Activated naive CD4-positive, alpha-beta T cell treated with anti-CD3 and anti-CD28 coated beads, Interleukin-2, amount 50 U/mL, for 24 hours (primary cell): ENCODE measurements at regions not wholly inside any gene's neighbourhood (a gene's known extent, or its start where the extent isn't known, plus 50 kb on each side); places are given as distances from the start of the nearest gene placed in this dataset.

Experiments used
- H3K27ac Mint-ChIP-seq: one replicate; pipeline ENCODE4 v1.8.0; 2021; ENCODE audit warnings: mild to moderate bottlenecking, mixed read lengths
- H3K27me3 Mint-ChIP-seq: one replicate; pipeline ENCODE4 v1.8.0; 2021; ENCODE audit warnings: mixed read lengths
- H3K36me3 Mint-ChIP-seq: one replicate; pipeline ENCODE4 v1.8.0; 2021; ENCODE audit warnings: mixed read lengths
- H3K4me1 Mint-ChIP-seq: one replicate; pipeline ENCODE4 v1.8.0; 2021; ENCODE audit warnings: mixed read lengths
- H3K4me3 Mint-ChIP-seq: one replicate; pipeline ENCODE4 v1.8.0; 2021; ENCODE audit warnings: mild to moderate bottlenecking, mixed read lengths
- H3K9me3 Mint-ChIP-seq: one replicate; pipeline ENCODE4 v1.8.0; 2021; ENCODE audit warnings: mixed read lengths

GRCh38 chr5:68749631-68750030, 344.2 kb upstream of the SLC30A5 start:
- Mint-ChIP-seq H3K9me3 (no peaks in the 10 kb centered on the region), H3K36me3 (no peaks in the 10 kb centered on the region), H3K27me3 (peaks cover 2% of the 10 kb centered on the region), H3K4me3 (no peak overlapping the region), H3K4me1 (peaks cover 6% of the 10 kb centered on the region), H3K27ac (no peak overlapping the region)

GRCh38 chr5:68751661-68752060, 342.2 kb upstream of the SLC30A5 start:
- peaks cover 2% of the 10 kb centered on the region for H3K27me3 Mint-ChIP-seq
- no peak overlapping the region for H3K27ac Mint-ChIP-seq
- no peaks in the 10 kb centered on the region for H3K9me3 Mint-ChIP-seq
- no peak overlapping the region for H3K4me3 Mint-ChIP-seq
- H3K4me1 Mint-ChIP-seq, result peaks cover 6% of the 10 kb centered on the region
- no peaks in the 10 kb centered on the region for H3K36me3 Mint-ChIP-seq

GRCh38 chr5:68754536-68754935, 339.3 kb upstream of the SLC30A5 start:
- Mint-ChIP-seq H3K36me3 (no peaks in the 10 kb centered on the region), H3K27ac (no peak overlapping the region), H3K4me1 (peaks cover 4% of the 10 kb centered on the region), H3K9me3 (no peaks in the 10 kb centered on the region), H3K4me3 (no peak overlapping the region), H3K27me3 (peaks cover 2% of the 10 kb centered on the region)

DNA sequence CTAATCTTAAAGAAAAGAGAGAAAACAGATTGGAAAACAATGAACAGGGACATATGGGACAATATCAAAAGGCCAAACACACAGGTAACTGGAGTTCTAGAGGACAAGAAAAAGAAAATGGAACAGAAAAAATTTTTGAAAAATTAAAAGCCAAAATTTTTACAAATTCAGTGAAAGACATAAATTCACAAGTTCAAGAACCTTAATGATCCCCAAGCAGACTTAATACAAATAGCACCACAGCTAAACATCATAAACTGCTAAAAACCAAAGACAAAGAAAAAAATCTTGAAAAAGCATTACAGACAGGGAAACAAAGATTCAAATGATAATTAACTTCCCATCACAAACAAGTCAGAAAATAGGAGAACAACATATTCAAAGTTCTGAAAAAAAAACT, 338.5 kb upstream of the SLC30A5 start:
- H3K4me3 Mint-ChIP-seq, result no peak overlapping the region
- H3K36me3 Mint-ChIP-seq, result no peaks in the 10 kb centered on the region
- H3K9me3 Mint-ChIP-seq, result no peaks in the 10 kb centered on the region
- no peaks in the 10 kb centered on the region for H3K4me1 Mint-ChIP-seq
- peaks cover 2% of the 10 kb centered on the region for H3K27me3 Mint-ChIP-seq
- no peak overlapping the region for H3K27ac Mint-ChIP-seq

DNA sequence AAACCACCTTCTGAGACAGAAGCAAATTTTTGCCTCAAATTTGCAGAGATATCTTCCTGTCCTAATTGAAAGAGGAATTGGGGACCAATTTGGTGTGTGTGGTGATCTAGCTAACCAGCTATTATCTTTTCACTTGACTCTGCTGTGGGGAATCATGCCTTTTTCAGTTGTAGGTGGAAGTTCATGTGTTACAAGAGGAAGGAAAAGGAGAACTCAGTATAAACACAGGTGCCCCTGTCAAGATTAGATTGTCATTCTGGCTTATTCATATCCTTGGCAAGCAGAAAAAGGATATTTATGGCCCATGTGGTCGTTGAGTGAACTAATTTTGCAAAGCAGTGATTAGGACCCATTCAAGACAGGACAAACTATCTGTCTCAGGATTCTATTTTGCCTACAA, 336.8 kb upstream of the SLC30A5 start:
- Mint-ChIP-seq H3K27me3 (no peaks in the 10 kb centered on the region), H3K36me3 (no peaks in the 10 kb centered on the region), H3K4me1 (no peaks in the 10 kb centered on the region), H3K4me3 (no peak overlapping the region), H3K9me3 (no peaks in the 10 kb centered on the region), H3K27ac (peak overlapping the region; percentile 2)

DNA sequence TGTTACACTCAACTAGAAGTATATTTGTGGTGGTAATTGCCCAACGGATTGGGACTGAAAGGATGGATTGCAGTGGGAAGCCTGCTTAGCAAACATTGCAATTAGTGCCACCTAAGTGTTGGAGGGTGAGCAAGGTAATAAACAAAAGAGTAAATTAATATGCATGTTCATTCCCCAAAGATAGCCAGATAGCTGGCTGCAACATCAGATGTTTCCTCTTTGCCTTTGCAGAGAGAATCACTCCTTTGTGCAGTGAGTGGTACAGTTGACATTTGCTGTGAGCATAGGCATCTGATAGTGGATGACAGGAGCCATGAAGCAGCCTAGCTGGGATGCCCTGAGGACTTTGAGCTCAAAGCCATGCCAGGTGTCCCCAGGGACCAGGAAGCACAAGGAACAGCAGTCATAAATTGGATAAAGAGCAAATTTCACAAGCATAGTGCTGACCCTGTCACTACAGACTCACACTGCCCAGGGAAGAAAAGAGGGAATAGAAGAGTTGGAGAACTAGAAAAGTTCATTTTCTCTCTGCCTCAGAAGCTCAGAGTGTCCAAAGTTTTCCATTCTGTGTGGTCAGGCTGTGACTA, 336.1 kb upstream of the SLC30A5 start:
- H3K27ac Mint-ChIP-seq, result no peak overlapping the region
- no peaks in the 10 kb centered on the region for H3K9me3 Mint-ChIP-seq
- no peaks in the 10 kb centered on the region for H3K4me1 Mint-ChIP-seq
- H3K27me3 Mint-ChIP-seq, result no peaks in the 10 kb centered on the region
- H3K4me3 Mint-ChIP-seq, result no peak overlapping the region
- no peaks in the 10 kb centered on the region for H3K36me3 Mint-ChIP-seq

DNA sequence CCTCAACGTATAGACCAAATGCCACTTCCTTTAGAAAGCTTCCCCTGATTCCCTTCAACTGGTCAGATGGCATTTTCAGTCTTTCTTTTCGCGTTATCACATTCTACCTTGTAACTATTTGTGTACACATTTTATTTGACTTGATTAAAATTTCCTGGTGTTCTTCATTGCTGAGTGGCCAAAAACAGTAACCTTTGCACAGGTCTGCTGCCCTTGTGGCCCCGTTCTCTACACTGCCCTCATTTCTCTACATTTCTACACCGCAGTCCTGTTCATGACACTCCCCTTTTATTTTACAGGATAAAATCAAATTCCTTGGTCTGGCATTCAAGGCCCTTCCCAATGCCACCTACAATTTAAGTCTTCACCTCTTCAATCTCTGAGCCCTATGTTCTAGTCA, 334.2 kb upstream of the SLC30A5 start:
- no peaks in the 10 kb centered on the region for H3K27me3 Mint-ChIP-seq

GRCh38 chr5:68762201-68762600, 331.6 kb upstream of the SLC30A5 start:
- H3K4me3 Mint-ChIP-seq, result no peak overlapping the region
- no peaks in the 10 kb centered on the region for H3K27me3 Mint-ChIP-seq
- no peak overlapping the region for H3K27ac Mint-ChIP-seq
- H3K9me3 Mint-ChIP-seq, result no peaks in the 10 kb centered on the region
- H3K36me3 Mint-ChIP-seq, result no peaks in the 10 kb centered on the region
- no peaks in the 10 kb centered on the region for H3K4me1 Mint-ChIP-seq

More for the DNA sequence above, 334.2 kb upstream of the SLC30A5 start:
- Mint-ChIP-seq H3K27ac (no peak overlapping the region), H3K4me3 (no peak overlapping the region), H3K4me1 (no peaks in the 10 kb centered on the region), H3K36me3 (no peaks in the 10 kb centered on the region), H3K9me3 (no peaks in the 10 kb centered on the region)

- no peaks in the 10 kb centered on the region for H3K36me3 Mint-ChIP-seq
- H3K4me3 Mint-ChIP-seq, result no peak overlapping the region
- H3K27me3 Mint-ChIP-seq, result no peaks in the 10 kb centered on the region
- no peak overlapping the region for H3K27ac Mint-ChIP-seq
- H3K4me1 Mint-ChIP-seq, result no peaks in the 10 kb centered on the region
- H3K9me3 Mint-ChIP-seq, result no peaks in the 10 kb centered on the region
Observed at GRCh38 chr5:68766952-68767464, 326.8 kb upstream of the SLC30A5 start.

DNA sequence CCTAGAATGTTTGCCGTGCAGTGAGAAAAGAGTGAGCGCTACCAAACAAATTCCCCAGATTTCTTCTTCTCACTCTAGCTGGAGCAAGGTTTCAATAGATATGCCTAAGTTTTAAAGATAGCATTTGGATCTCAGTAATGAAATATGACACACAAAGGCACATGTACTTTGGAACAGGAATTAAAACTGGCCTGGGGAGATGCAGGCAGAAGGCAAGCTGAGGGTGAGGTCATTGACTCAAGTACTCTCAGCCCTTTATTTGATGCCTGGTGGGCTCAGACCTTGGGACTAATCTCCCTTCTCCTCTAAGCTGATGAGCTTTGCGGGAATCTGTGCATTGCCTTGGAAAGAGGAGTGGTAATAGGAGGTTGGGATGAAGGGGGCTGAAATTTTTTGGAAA, 323.3 kb upstream of the SLC30A5 start:
- H3K36me3 Mint-ChIP-seq, result no peaks in the 10 kb centered on the region
- H3K4me3 Mint-ChIP-seq, result no peak overlapping the region
- H3K27me3 Mint-ChIP-seq, result no peaks in the 10 kb centered on the region
- no peak overlapping the region for H3K27ac Mint-ChIP-seq
- H3K4me1 Mint-ChIP-seq, result no peaks in the 10 kb centered on the region
- no peaks in the 10 kb centered on the region for H3K9me3 Mint-ChIP-seq

DNA sequence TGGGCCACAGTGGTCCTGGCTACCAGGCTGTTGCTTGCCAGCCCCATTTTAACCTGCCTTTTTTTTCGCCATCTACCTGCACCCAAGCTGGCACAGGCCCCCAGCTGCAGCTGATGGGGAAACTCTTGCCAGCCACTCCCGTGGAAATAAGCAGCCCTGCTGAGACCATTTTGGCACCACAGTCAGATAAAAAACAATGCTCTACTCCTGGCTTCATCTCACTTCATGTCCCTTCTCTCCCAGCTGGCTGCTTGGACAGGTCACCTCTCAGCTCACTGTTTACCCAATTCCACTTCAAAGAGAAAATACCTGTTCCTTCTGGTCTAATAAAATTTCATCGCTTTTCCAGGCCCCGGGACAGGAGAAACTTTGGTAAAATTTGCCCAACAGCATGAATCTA, 322.6 kb upstream of the SLC30A5 start:
- H3K27ac Mint-ChIP-seq, result no peak overlapping the region
- no peaks in the 10 kb centered on the region for H3K27me3 Mint-ChIP-seq
- H3K9me3 Mint-ChIP-seq, result no peaks in the 10 kb centered on the region
- no peaks in the 10 kb centered on the region for H3K36me3 Mint-ChIP-seq
- no peak overlapping the region for H3K4me3 Mint-ChIP-seq
- H3K4me1 Mint-ChIP-seq, result no peaks in the 10 kb centered on the region

DNA sequence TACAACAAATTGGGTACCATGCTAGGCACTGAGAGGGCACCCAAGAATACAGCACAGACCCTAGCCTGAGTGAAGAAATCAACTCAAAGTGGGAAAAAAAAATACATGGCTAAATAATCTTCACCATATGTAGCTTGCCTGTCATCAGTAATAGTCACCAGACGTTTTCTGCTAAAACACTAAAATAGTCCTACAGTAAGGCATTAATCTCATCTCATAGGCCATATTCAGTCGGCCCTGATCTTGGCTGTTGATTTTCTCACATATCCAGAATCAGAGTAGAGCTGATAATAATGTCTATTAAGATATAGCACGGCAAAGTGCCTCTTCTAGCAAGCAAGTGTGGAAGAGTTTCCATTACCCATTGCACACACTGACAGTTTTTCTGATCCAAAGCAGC, 322.1 kb upstream of the SLC30A5 start:
- no peaks in the 10 kb centered on the region for H3K27me3 Mint-ChIP-seq
- H3K4me3 Mint-ChIP-seq, result no peak overlapping the region
- no peaks in the 10 kb centered on the region for H3K4me1 Mint-ChIP-seq
- H3K36me3 Mint-ChIP-seq, result no peaks in the 10 kb centered on the region
- H3K27ac Mint-ChIP-seq, result no peak overlapping the region
- no peaks in the 10 kb centered on the region for H3K9me3 Mint-ChIP-seq

- no peak overlapping the region for H3K27ac Mint-ChIP-seq
- H3K27me3 Mint-ChIP-seq, result no peaks in the 10 kb centered on the region
- H3K9me3 Mint-ChIP-seq, result no peaks in the 10 kb centered on the region
- H3K4me3 Mint-ChIP-seq, result no peak overlapping the region
- no peaks in the 10 kb centered on the region for H3K4me1 Mint-ChIP-seq
- no peaks in the 10 kb centered on the region for H3K36me3 Mint-ChIP-seq
Observed at GRCh38 chr5:68776381-68776780, 317.4 kb upstream of the SLC30A5 start.

GRCh38 chr5:68777135-68777534, 316.7 kb upstream of the SLC30A5 start:
- no peak overlapping the region for H3K4me3 Mint-ChIP-seq
- no peaks in the 10 kb centered on the region for H3K36me3 Mint-ChIP-seq
- no peaks in the 10 kb centered on the region for H3K9me3 Mint-ChIP-seq
- H3K27ac Mint-ChIP-seq, result no peak overlapping the region
- H3K4me1 Mint-ChIP-seq, result no peaks in the 10 kb centered on the region
- no peaks in the 10 kb centered on the region for H3K27me3 Mint-ChIP-seq

GRCh38 chr5:68778484-68778883, 315.3 kb upstream of the SLC30A5 start:
- H3K27me3 Mint-ChIP-seq, result no peaks in the 10 kb centered on the region
- no peaks in the 10 kb centered on the region for H3K9me3 Mint-ChIP-seq
- no peak overlapping the region for H3K4me3 Mint-ChIP-seq
- H3K27ac Mint-ChIP-seq, result no peak overlapping the region
- no peaks in the 10 kb centered on the region for H3K4me1 Mint-ChIP-seq
- peaks cover 2% of the 10 kb centered on the region for H3K36me3 Mint-ChIP-seq

GRCh38 chr5:68780299-68780955, 313.4 kb upstream of the SLC30A5 start:
- Mint-ChIP-seq H3K4me3 (no peak overlapping the region), H3K36me3 (peaks cover 7% of the 10 kb centered on the region), H3K27ac (no peak overlapping the region), H3K4me1 (no peaks in the 10 kb centered on the region), H3K9me3 (peaks cover 6% of the 10 kb centered on the region), H3K27me3 (no peaks in the 10 kb centered on the region)

- Mint-ChIP-seq H3K4me3 (no peak overlapping the region), H3K9me3 (no peaks in the 10 kb centered on the region), H3K27ac (no peak overlapping the region), H3K4me1 (no peaks in the 10 kb centered on the region), H3K27me3 (no peaks in the 10 kb centered on the region), H3K36me3 (no peaks in the 10 kb centered on the region)
Observed at GRCh38 chr5:68793074-68793473, 300.7 kb upstream of the SLC30A5 start.
